Panc1 (cell line): ENCODE measurements at regions not wholly inside any gene's neighbourhood (a gene's known extent, or its start where the extent isn't known, plus 50 kb on each side); places are given as distances from the start of the nearest gene placed in this dataset.

Experiments used
- ATAC-seq: fragments of 200-7000 bp; cut with Tn5 transposase; 2 replicates; pipeline ENCODE4 v1.9.1; 2020; ENCODE audit warnings: mild to moderate bottlenecking, moderate library complexity
- BruUV-seq: library from RNA; stranded (reverse); fragments of 400-500 nt; replicated peaks from 2 replicates; lab custom pipeline; 2021; lab: Mats Ljungman, UMichigan
- CTCF ChIA-PET: fragments of 300-600 bp; sonication (Branson Sonifier 250); formaldehyde crosslinking; loops from one replicate; lab custom pipeline; 2022; ENCODE audit warnings: antibody characterized with exemption; lab: Charles Lee
- POLR2A ChIA-PET: fragments of 300-600 bp; sonication (Branson Sonifier 250); formaldehyde crosslinking; loops from one replicate; lab custom pipeline; 2022; ENCODE audit warnings: antibody characterized with exemption; lab: Charles Lee
- DNase-seq: peaks from one replicate; pipeline ENCODE4 v3.0.0-alpha.2; 2010; ENCODE audit warnings: low read depth, low spot score
- H3K27ac ChIP-seq: 2 replicates; pipeline ENCODE4 v1.5.1; 2011; ENCODE audit warnings: mild to moderate bottlenecking, low read length, inconsistent platforms
- H3K27me3 ChIP-seq: fragments of 200-500 bp; sonication (Bioruptor generic); 2 replicates; pipeline ENCODE4 v1.6.0; 2014; ENCODE audit warnings: low read length, inconsistent platforms; ENCODE audit not compliant: control insufficient read depth, insufficient read depth
- H3K36me3 ChIP-seq: fragments of 200-500 bp; sonication (Bioruptor generic); 2 replicates; pipeline ENCODE4 v1.5.1; 2014; ENCODE audit warnings: inconsistent platforms, mild to moderate bottlenecking, low read length, moderate library complexity; ENCODE audit not compliant: control insufficient read depth, insufficient read depth
- H3K4me1 ChIP-seq: 2 replicates; pipeline ENCODE4 v1.5.1; 2011; ENCODE audit warnings: inconsistent platforms, mild to moderate bottlenecking, low read length, moderate library complexity; ENCODE audit not compliant: control insufficient read depth, insufficient read depth
- H3K4me3 ChIP-seq, 2 experiments: 2 replicates each; pipeline ENCODE4 v1.5.1; 2011 to 2012; ENCODE audit warnings: low read depth in 2 of 2, low read length in 2 of 2, mild to moderate bottlenecking in 2 of 2, inconsistent platforms in 1 of 2, moderate library complexity in 1 of 2
- H3K9me3 ChIP-seq: fragments of 200-500 bp; sonication (Bioruptor generic); 2 replicates; pipeline ENCODE4 v1.5.1; 2014; ENCODE audit warnings: low read depth, mild to moderate bottlenecking, inconsistent platforms, low read length, moderate library complexity; ENCODE audit not compliant: control insufficient read depth, insufficient read depth
- CTCF ChIP-seq: fragments of 450-650 bp; IDR thresholded peaks from 2 replicates; pipeline ENCODE4 v1.5.1; 2017; ENCODE audit warnings: mild to moderate bottlenecking
- POLR2AphosphoS5 ChIP-seq: IDR thresholded peaks from 2 replicates; pipeline ENCODE4 v1.6.1; 2012; ENCODE audit warnings: mild to moderate bottlenecking, low read depth, low read length, moderate library complexity
- SIN3A ChIP-seq: IDR thresholded peaks from 2 replicates; pipeline ENCODE4 v1.6.1; 2012; ENCODE audit warnings: low read depth, mild to moderate bottlenecking, low read length, moderate library complexity, borderline replicate concordance; ENCODE audit not compliant: insufficient read depth
- TCF7L2 ChIP-seq: IDR thresholded peaks from 2 replicates; pipeline ENCODE4 v1.6.1; 2011; ENCODE audit warnings: mild to moderate bottlenecking, low read depth, low read length, inconsistent platforms
- in situ Hi-C: cut with HindIII; loops from 2 replicates; pipeline ENCODE4 v1.10.0; 2016; ENCODE audit warnings: low sequenced_read_pairs, low pct_unique_long_range_greater_than_20kb
- intact Hi-C: fragments of 100-400 bp; cut with micrococcal nuclease; formaldehyde crosslinking; loops from one replicate; pipeline ENCODE4 v1.10.0; 2022; ENCODE audit not compliant: unreplicated experiment
- TF ChIP-seq, protein P1 (sequence below), 2 experiments: IDR thresholded peaks; 2 replicates each; pipeline ENCODE4 v1.6.1; 2011 to 2012; ENCODE audit warnings: low read depth in 2 of 2, control low read depth in 1 of 2, low read length in 1 of 2, mild to moderate bottlenecking in 1 of 2, moderate library complexity in 1 of 2; ENCODE audit not compliant: insufficient read depth in 1 of 2

DNA sequence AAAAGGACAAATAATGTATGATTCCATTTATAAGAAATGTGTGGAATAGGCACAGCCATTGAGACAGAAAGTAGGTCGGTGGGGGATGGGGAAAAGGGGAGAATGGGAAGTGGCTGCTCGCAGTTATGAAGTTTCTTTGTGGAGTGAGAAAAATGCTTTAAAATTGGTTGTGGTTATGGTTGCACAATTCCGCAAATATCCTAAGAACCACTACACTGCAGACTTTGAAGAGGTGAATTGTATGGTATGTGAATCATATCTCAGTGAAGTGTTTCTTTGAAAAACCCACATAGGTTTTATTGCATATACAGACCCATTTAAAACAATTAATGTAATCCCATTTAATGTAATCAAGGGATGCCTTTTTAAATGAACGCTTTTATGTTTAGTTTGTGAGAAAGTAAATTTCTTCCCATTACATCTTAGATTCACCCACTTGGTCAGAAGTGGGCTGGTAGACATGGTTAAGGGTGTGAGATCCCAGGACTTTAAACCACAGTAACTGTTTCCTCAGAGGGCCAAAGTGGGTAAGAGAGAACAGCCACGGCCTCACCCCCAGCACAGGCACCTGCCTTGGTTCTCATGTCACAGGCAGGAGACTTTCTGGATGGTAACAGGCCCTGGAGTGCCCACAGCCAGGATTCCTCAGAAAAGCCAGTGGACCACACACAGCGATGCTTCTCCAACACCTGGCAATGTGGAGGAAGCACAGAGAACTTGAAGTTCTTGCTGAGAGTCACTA is 119.3 kb upstream of the GJB6 start:
- in situ Hi-C loops (no loop called here), intact Hi-C loops (no loop called here)
- ChIA-PET POLR2A (no interaction called here), CTCF (no interaction called here)
- H3K27ac ChIP-seq: no peak overlapping the region; the same call in 1 of the 2 replicates
- H3K4me1 ChIP-seq: no peaks in the 10 kb centered on the region
- H3K36me3 ChIP-seq: no peaks in the 10 kb centered on the region
- no TSS peak for BruUV-seq
- H3K4me3 ChIP-seq: no peak overlapping the region
- ATAC-seq: no peak
- DNase-seq: no peak
- H3K9me3 ChIP-seq: no peaks in the 10 kb centered on the region
- no peaks in the 10 kb centered on the region for H3K27me3 ChIP-seq
- TF ChIP-seq SIN3A: no peak
- no peak for TF ChIP-seq CTCF

DNA sequence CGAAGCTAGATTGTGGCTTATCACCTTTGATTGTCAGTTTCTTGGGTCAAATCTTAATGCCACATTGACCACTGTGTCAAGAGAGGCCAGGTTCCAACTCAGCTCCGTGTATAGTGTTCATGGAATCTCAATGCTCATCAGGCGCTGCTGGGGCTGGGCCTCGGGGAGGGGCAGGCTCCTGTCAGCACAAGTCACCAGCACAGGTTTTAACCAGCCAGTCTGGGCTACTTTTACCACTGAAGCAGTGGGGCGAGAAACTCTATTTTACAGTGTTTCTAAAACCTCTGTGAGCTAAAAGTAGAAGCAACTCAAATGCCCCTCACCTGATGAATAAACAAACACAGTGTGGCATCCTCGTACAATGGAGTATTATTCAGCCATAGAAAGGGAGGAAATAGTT is 118.7 kb upstream of the GJB6 start:
- H3K4me3 ChIP-seq: no peak overlapping the region
- no peak for DNase-seq
- intact Hi-C loops (no loop called here), in situ Hi-C loops (no loop called here)
- no peak for ATAC-seq
- H3K36me3 ChIP-seq: no peaks in the 10 kb centered on the region
- TF ChIP-seq POLR2AphosphoS5 (no peak), TCF7L2 (no peak), CTCF (no peak), SIN3A (no peak)
- TF ChIP-seq, protein P1, sequence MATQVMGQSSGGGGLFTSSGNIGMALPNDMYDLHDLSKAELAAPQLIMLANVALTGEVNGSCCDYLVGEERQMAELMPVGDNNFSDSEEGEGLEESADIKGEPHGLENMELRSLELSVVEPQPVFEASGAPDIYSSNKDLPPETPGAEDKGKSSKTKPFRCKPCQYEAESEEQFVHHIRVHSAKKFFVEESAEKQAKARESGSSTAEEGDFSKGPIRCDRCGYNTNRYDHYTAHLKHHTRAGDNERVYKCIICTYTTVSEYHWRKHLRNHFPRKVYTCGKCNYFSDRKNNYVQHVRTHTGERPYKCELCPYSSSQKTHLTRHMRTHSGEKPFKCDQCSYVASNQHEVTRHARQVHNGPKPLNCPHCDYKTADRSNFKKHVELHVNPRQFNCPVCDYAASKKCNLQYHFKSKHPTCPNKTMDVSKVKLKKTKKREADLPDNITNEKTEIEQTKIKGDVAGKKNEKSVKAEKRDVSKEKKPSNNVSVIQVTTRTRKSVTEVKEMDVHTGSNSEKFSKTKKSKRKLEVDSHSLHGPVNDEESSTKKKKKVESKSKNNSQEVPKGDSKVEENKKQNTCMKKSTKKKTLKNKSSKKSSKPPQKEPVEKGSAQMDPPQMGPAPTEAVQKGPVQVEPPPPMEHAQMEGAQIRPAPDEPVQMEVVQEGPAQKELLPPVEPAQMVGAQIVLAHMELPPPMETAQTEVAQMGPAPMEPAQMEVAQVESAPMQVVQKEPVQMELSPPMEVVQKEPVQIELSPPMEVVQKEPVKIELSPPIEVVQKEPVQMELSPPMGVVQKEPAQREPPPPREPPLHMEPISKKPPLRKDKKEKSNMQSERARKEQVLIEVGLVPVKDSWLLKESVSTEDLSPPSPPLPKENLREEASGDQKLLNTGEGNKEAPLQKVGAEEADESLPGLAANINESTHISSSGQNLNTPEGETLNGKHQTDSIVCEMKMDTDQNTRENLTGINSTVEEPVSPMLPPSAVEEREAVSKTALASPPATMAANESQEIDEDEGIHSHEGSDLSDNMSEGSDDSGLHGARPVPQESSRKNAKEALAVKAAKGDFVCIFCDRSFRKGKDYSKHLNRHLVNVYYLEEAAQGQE (IDR thresholded peaks at IDR 0.05; ENCODE audit: insufficient read depth in 1 of 2, low read depth in 2 of 2, low read length in 1 of 2): no peak
- H3K27me3 ChIP-seq: no peaks in the 10 kb centered on the region
- POLR2A ChIA-PET: no interaction called here
- no peaks in the 10 kb centered on the region for H3K4me1 ChIP-seq
- CTCF ChIA-PET: no interaction called here
- H3K27ac ChIP-seq: no peak overlapping the region; the same call in 1 of the 2 replicates
- no TSS peak for BruUV-seq
- H3K9me3 ChIP-seq: no peaks in the 10 kb centered on the region
